GM10266 (cell line): ENCODE measurements at regions not wholly inside any gene's neighbourhood (a gene's known extent, or its start where the extent isn't known, plus 50 kb on each side); places are given as distances from the start of the nearest gene placed in this dataset.

Experiments
- DNase-seq: peaks from one replicate; pipeline ENCODE4 v3.0.0; 2012; ENCODE audit errors: extremely low spot score
- CTCF ChIP-seq: IDR thresholded peaks from 2 replicates; pipeline ENCODE4 v1.5.1; 2012; ENCODE audit warnings: mild to moderate bottlenecking, low read depth; ENCODE audit not compliant: control insufficient read depth, insufficient read depth; ENCODE audit errors: missing control alignments

GRCh38 chr7:26444555-26444954 lies 152.9 kb downstream of the SNX10 start:
- DNase-seq: no peak
- TF ChIP-seq CTCF: no peak

GRCh38 chr7:26447116-26447515 lies 155.5 kb downstream of the SNX10 start:
- TF ChIP-seq CTCF: no peak
- no peak for DNase-seq

- no peak for TF ChIP-seq CTCF
- no peak for DNase-seq
Observed at GRCh38 chr7:26449175-26450165, 157.8 kb downstream of the SNX10 start.

- DNase-seq: no peak
- TF ChIP-seq CTCF: no peak
Observed at GRCh38 chr7:26451997-26452396, 160.3 kb downstream of the SNX10 start.

GRCh38 chr7:26454180-26454579 lies 162.5 kb downstream of the SNX10 start:
- DNase-seq: no peak
- TF ChIP-seq CTCF: no peak

- DNase-seq: no peak
Observed at GRCh38 chr7:26457696-26458327, 166.2 kb downstream of the SNX10 start.

More at GRCh38 chr7:26457696-26458327, 166.2 kb downstream of the SNX10 start:
- TF ChIP-seq CTCF: no peak
